GM21526 (cell line): ENCODE measurements at regions not wholly inside any gene's neighbourhood (a gene's known extent, or its start where the extent isn't known, plus 50 kb on each side); places are given as distances from the start of the nearest gene placed in this dataset.

Experiments used
- ATAC-seq: cut with Tn5 transposase; IDR thresholded peaks from one replicate; pipeline ENCODE4 v1.9.1; 2021; ENCODE audit warnings: moderate library complexity; ENCODE audit not compliant: unreplicated experiment, low FRiP score

- ATAC-seq, result no peak
Measured at GRCh38 chr4:14215116-14215770, 587.7 kb upstream of the BOD1L1 start.

DNA sequence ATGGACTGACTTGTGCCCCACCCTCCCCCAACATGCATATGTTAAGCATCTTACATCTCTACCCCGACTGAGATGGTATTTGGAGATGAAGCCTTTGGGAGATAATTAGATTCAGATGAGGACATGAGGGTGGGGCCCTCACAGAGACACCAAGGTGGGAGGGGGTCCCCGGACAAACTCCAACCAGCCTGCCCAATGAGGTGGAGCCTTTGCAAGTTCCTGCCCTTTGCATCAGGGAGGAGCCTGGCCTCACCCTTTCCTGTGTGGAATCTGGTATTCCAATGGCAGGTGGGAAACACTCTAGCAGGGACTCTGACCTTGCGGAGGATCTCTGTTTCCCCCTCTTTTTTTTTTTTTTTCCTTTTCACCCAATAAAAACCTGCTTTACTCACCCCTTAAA, 589.9 kb upstream of the BOD1L1 start:
- ATAC-seq, result no peak

DNA sequence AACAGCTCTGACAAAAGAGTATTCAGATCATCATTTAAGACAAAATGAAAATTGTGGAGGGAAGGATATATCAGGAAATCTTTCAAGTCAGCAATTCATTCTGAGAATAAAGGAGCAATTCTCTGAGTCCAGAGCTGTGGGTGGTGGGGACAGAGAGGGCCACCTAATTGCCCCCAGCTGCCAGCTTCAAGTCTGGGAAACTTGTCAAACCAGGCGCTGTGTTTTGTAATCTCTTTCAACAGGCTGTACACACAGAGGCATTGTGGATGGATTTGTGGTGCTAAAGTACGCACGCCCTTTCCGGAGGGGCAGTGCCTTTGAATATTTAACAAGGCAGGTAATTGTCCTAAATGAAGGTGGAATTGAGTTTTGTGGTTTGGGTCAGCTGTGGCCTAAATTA, 591.1 kb upstream of the BOD1L1 start:
- no peak for ATAC-seq

DNA sequence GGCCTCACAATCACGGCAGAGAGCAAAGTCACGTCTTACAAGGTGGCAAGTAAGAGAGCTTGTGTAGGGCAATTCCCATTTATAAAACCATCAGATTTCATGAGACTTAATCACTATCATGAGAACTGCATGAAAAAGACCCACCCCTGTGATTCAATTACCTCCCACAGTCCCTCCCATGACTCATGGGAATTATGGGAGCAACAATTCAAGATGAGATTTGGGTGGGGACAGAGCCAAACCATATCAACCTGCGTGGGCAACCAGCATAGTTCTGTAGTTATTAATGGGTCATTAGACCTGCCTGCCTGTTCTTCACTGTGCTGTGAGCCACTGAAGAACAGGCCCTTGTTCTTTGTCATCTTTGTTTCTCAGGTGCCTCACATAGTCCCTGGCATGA, 593.7 kb upstream of the BOD1L1 start:
- ATAC-seq, result no peak

- ATAC-seq, result no peak
Measured at GRCh38 chr4:14222377-14223029, 595.0 kb upstream of the BOD1L1 start.

DNA sequence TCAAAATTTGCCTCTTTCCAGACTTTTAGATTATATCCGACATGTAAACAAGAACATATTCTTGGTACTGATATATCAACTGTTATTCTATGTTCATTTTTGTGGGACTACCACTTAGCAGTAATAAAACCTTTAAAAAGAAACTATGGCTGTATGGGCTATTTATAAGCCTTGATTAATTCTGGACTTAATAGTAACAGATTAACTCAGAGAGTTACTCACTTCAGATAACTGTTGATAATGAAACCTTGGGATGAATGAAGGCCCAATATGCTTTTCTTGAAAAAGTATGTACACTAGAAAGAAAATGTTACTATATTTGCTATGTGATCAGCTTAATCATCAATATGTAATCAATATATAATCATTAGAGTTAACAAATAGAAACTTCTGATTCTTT, 595.9 kb upstream of the BOD1L1 start:
- no peak for ATAC-seq

DNA sequence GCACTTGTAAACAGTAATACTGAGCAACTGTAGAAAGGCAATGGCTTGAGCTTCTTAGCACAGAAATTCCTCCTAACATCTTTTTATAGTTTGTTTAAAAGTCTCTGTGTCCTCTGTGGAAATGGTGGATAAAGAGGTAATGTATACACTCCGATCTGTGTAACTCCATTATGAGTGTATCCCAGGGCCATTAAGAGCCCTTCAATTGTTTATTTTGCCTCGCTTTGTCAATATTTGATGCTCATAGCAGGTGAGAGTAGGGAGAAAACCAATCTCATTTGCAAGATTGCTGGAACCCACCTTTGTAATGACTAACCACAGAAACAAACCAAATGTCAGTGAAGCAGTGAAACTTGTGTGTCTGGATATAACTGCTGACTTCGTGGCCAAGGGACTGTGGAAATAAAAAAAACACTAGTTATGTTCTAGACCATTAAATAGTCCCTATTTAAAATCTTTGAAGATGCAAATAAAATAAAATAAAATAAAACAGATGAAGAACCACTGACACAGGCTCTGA, 598.2 kb upstream of the BOD1L1 start:
- no peak for ATAC-seq

- no peak for ATAC-seq
Measured at GRCh38 chr4:14233126-14233525, 605.6 kb upstream of the BOD1L1 start.

DNA sequence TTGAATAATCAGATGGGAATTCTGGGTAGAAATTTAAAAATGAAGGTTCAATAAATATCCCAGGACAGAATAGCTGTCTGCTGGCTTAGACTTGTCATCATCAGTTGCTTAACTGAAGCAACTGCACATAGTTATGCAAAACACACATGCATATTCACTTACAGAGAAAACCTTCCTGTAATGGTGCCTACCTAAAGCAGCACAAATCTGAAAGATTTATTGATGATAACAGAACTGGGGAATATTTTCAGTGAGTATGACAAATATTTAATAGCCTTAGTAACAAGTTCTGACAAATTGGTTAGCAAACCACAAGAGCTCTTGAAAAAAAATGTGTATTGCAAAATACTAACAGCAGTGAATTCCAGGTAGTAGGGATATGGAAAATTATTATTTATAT, 606.8 kb upstream of the BOD1L1 start:
- no peak for ATAC-seq

GRCh38 chr4:14236359-14236758, 608.8 kb upstream of the BOD1L1 start:
- ATAC-seq, result no peak

DNA sequence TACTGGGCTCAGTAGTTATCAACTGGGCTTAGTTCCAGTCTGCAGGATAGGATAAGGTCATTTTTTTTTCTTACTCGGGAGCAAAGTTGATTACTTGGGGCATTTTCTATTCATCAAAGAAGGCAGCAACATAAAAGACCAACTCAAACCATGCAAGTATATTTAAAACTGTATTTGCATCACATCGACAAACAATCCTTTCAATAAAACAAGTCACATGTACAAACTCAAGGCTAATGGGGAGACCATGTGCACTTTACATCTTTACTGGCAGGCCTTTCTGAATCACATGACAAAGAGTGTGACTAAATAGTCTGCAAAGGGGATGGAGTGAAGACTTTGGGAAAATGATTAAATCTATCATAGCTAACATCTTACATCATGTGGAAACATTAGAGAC, 610.4 kb upstream of the BOD1L1 start:
- no peak for ATAC-seq

DNA sequence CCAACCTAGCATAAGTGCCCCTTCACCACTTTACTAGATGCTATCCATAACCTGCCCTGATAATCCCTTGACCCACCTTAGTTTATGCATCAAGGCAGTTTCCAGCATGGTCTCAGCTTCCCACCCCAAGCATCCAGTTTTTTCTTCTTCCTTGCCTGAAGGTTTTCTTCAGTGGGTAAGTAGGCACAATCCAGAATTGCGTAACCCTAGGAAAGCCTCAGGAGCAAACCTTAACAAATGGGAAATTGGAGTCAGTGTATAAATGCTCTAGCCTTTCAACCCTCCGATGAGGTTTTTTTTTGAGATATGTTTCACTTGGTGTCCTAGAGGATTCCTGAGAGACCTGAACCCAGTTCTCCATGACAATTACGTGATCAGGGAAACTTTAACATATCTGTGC, 614.0 kb upstream of the BOD1L1 start:
- ATAC-seq, result no peak

- ATAC-seq, result no peak
Measured at GRCh38 chr4:14247767-14248166, 620.2 kb upstream of the BOD1L1 start.

DNA sequence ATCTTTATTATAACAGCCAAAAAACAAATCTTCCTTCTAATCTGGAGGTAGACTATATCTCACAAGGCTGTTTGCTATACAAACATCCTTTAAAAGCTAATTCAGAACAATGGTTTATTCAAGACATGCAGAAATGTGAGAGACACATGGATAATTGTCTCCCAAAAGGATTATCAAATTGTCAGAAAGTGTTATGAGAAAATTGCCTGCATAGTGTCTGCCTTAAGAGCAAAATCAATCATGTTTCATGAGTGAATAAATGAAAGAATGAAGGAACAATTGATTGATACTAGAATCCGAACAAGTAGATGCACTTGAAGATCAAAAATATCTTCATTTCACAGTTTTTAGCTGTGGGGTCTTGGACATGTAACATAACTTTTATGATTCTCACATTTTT, 621.7 kb upstream of the BOD1L1 start:
- no peak for ATAC-seq

DNA sequence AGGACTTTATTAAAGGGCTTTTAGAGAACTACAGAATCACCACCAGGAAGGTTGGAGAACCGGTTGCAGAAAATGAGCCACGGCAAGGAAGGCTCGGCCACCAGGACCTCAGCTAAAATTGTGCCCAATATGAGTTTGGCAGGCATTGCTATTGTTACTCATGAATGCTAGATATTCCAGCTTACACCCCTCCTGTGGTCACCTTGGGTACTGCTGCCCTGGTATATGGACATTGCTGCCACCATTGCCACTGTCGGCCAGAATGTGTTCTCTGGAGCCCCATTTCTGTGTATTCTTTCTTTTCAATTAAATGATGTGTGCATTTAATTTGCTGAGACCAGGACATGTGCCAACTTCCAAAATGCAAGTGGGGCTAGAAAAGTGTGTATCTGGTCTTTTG, 626.7 kb upstream of the BOD1L1 start:
- peak; percentile 83 for ATAC-seq

DNA sequence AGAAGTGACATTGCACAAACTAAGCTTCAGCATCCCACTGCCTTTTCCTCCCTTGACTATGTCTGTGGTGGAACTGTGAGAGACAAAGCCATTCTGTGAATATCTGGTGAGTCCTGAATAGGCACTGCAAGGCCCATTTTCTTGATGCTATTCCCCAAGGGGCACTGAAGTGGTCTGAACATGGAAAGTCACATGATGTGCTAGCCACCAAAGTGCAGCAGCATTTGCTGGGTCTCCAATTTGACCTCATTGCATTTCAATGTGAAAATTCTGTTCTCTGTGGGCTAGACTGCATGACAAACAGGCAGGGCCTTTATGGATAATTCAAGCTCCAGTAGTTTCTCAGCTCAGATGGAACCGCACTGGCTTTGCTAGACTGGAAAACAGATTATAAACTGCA, 627.4 kb upstream of the BOD1L1 start:
- ATAC-seq, result no peak

DNA sequence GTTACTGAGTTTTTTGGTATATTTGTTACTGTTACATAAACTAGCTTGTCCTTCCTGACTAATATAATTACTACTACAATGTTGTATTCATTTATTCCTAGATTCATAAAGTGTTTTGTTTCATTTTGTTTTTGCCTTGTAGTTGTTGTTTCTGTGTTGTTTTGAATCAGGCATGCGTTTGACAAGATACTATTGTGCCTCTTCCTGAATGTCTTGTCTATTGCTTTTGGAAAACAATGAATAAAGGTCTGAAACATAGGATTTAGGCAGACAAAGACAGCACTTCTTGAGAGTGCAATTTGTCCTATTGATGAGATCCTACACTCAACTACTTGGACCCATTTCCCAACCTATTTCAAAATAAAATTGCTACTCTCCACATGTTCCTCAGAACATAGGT, 630.4 kb upstream of the BOD1L1 start:
- ATAC-seq, result no peak

DNA sequence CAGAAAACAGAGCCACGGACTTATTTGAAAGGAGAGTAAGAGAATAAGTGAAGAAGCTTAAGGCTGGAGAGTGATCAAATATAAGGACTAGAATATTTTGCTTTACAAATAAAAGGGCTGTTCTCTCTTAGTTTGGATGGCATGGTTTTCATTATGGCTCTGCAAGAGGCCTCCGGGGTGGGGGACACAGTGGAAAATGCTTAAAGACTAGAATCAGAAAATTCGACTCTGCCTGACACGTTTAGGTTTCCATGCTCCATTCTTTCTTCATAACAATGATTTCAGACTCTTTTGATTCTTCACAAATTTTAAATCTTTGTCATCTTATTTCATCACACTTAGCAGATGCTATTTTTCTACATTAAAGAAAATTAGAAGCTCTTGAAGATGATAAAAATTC, 632.4 kb upstream of the BOD1L1 start:
- no peak for ATAC-seq

GRCh38 chr4:14260591-14260990, 633.1 kb upstream of the BOD1L1 start:
- ATAC-seq, result no peak

GRCh38 chr4:14262221-14262620, 634.7 kb upstream of the BOD1L1 start:
- ATAC-seq, result no peak

- ATAC-seq, result no peak
Measured at GRCh38 chr4:14264437-14264836, 636.9 kb upstream of the BOD1L1 start.

GRCh38 chr4:14265651-14266050, 638.1 kb upstream of the BOD1L1 start:
- ATAC-seq, result no peak
